GM12878 (cell line): ENCODE measurements at regions not wholly inside any gene's neighbourhood (a gene's known extent, or its start where the extent isn't known, plus 50 kb on each side); places are given as distances from the start of the nearest gene placed in this dataset.

ENCODE experiments used
- CEBPB ChIP-seq, 2 experiments: fragments of 150-350 bp in 1 of 2; IDR thresholded peaks; 2 replicates each; pipeline ENCODE4 v1.6.1; 2012 to 2014; ENCODE audit warnings: low read depth in 2 of 2, low read length in 2 of 2, borderline replicate concordance in 1 of 2, inconsistent platforms in 1 of 2
- EGR1 ChIP-seq, 2 experiments: IDR thresholded peaks; 1 replicate in 1 of 2; 2 replicates in 1 of 2; pipeline ENCODE4 v1.6.1; 2011 to 2012; ENCODE audit warnings: low read depth in 2 of 2, low read length in 2 of 2, borderline replicate concordance in 1 of 2, mild to moderate bottlenecking in 1 of 2, moderate library complexity in 1 of 2
- FOS ChIP-seq: IDR thresholded peaks from 3 replicates; pipeline ENCODE4 v1.6.1; 2011; ENCODE audit warnings: borderline replicate concordance; ENCODE audit not compliant: insufficient read length; ENCODE audit errors: extremely low read depth
- GABPA ChIP-seq: IDR thresholded peaks from 2 replicates; pipeline ENCODE4 v1.6.1; 2014; ENCODE audit warnings: antibody characterized with exemption, low read depth, mild to moderate bottlenecking, inconsistent platforms
- IKZF1 ChIP-seq: fragments of 450-650 bp; conservative IDR thresholded peaks from 2 replicates; pipeline ENCODE4 v1.6.1; 2017; ENCODE audit warnings: antibody characterized with exemption, mild to moderate bottlenecking
- JUNB ChIP-seq: IDR thresholded peaks from 2 replicates; pipeline ENCODE4 v1.6.1; 2016; ENCODE audit warnings: antibody characterized with exemption, mild to moderate bottlenecking
- MXI1 ChIP-seq: fragments of 150-350 bp; IDR thresholded peaks from 2 replicates; pipeline ENCODE4 v1.6.1; 2011; ENCODE audit warnings: low read depth, mild to moderate bottlenecking, inconsistent platforms, low read length, improper control_type of control experiment
- NRF1 ChIP-seq: conservative IDR thresholded peaks from 2 replicates; pipeline ENCODE4 v1.6.1; 2011; ENCODE audit warnings: mild to moderate bottlenecking, low read depth, low read length, improper control_type of control experiment
- POLR2A ChIP-seq: IDR thresholded peaks from 2 replicates; pipeline ENCODE4 v1.6.1; 2011; ENCODE audit warnings: low read depth, mild to moderate bottlenecking, low read length
- SUZ12 ChIP-seq: fragments of 200-600 bp; sonication (generic); IDR thresholded peaks from one replicate; pipeline ENCODE4 v1.6.1; 2018; ENCODE audit warnings: antibody characterized with exemption, mild to moderate bottlenecking; ENCODE audit not compliant: unreplicated experiment
- TAF1 ChIP-seq: IDR thresholded peaks from 2 replicates; pipeline ENCODE4 v1.6.1; 2011; ENCODE audit warnings: mild to moderate bottlenecking, low read depth, low read length, borderline replicate concordance
- YY1 ChIP-seq: IDR thresholded peaks from 2 replicates; pipeline ENCODE4 v1.6.1; 2011; ENCODE audit warnings: low read depth, mild to moderate bottlenecking, low read length
- TF ChIP-seq, protein P1 (sequence below): IDR thresholded peaks from 2 replicates; pipeline ENCODE4 v1.6.1; 2012; ENCODE audit warnings: low read depth, low read length, improper control_type of control experiment
- TF ChIP-seq, protein P2 (sequence below): IDR thresholded peaks from 2 replicates; pipeline ENCODE4 v1.6.1; 2012; ENCODE audit warnings: low read depth, low read length, improper control_type of control experiment

DNA sequence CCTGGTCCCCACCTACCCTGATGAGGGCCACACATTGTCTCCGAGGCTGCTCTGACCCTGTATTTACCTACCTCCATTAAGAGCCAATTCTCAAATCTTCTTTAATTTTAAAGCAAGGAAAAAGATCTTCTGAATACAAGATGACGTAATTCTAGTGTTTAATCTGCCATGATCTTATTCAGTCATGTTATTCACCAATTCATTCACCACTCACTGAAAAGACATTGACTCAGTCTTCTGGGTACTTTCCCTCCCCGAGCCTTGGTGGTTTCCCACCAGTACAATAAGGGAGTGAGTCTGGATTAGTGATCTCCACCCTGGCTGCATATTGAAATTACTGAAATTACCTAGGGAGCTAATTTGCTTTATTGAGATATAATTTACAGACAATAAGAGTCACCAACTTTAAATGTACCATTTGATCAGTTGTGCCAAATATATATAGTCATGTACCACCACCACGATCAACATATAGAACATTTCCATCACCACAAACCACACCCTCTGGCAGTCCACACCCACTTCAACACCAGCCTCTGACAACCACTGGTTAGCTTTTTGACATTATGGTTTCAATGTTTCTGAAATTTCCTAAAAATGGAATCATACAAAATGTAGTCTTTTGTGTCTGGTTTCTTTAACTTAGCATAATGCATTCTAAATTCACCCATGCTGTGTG, 117.5 kb upstream of the UNC5B start:
- TF ChIP-seq POLR2A, result no peak
- no peak for TF ChIP-seq JUNB
- no peak for TF ChIP-seq FOS
- no peak for TF ChIP-seq MXI1
- no peak for TF ChIP-seq TAF1
- TF ChIP-seq, protein P1, sequence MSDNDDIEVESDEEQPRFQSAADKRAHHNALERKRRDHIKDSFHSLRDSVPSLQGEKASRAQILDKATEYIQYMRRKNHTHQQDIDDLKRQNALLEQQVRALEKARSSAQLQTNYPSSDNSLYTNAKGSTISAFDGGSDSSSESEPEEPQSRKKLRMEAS, result no peak
- TF ChIP-seq EGR1 (IDR thresholded peaks at IDR 0.05; ENCODE audit: borderline replicate concordance in 1 of 2, low read depth in 2 of 2, low read length in 2 of 2), result no peak
- no peak for TF ChIP-seq IKZF1
- TF ChIP-seq, protein P2, sequence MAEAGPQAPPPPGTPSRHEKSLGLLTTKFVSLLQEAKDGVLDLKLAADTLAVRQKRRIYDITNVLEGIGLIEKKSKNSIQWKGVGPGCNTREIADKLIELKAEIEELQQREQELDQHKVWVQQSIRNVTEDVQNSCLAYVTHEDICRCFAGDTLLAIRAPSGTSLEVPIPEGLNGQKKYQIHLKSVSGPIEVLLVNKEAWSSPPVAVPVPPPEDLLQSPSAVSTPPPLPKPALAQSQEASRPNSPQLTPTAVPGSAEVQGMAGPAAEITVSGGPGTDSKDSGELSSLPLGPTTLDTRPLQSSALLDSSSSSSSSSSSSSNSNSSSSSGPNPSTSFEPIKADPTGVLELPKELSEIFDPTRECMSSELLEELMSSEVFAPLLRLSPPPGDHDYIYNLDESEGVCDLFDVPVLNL, result no peak
- TF ChIP-seq GABPA, result no peak
- TF ChIP-seq YY1, result no peak
- TF ChIP-seq NRF1, result no peak
- no peak for TF ChIP-seq CEBPB (IDR thresholded peaks at IDR 0.05; ENCODE audit: borderline replicate concordance in 1 of 2, low read depth in 2 of 2, low read length in 2 of 2)
- TF ChIP-seq SUZ12, result no peak
